ENCODE measurements at regions not wholly inside any gene's neighbourhood (a gene's known extent, or its start where the extent isn't known, plus 50 kb on each side); places are given as distances from the start of the nearest gene placed in this dataset.

- no peak for DNase-seq
Observed at GRCh38 chr2:14235667-14236066, 396.9 kb upstream of the LRATD1 start.

- DNase-seq: no peak
Observed at GRCh38 chr2:14237902-14238301, 394.6 kb upstream of the LRATD1 start.

DNA sequence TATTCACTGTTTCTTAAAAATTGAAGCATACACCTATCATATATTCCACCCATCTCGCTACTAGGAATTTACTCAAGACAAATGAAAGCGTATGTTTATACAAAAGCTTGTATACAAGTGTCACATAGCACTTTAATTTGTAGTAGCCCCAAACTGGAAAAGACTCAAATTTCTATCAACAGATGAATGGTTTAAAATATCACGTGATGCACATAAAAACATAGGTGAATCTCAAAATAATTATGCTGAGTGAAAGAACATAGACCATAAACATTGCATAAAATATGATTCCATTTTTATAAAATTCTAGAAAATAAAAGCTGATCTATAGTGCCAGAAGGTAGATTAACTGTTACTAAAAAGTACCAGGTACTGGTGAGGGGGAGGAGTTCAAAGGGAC, 392.9 kb upstream of the LRATD1 start:
- DNase-seq: no peak

DNA sequence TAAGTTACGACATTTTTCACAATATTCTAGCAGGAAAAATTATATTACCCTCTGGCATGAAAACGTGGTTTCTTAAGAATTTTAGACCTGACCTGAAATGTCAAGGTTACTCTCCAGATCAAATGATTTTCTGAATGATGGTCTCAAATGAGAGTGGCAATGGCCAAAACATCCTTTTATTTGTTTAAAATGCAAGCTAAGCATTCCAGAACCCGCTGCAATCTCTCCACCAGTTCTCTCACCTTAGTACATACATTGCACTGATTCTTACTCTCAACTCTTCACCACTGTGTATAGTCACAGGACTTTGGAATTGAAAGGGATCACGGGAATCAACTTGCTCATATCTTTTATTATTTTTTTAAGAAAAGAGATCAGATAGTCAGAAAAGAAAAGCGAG, 391.6 kb upstream of the LRATD1 start:
- no peak for DNase-seq

GRCh38 chr2:14245901-14246300, 386.6 kb upstream of the LRATD1 start:
- no peak for DNase-seq

DNA sequence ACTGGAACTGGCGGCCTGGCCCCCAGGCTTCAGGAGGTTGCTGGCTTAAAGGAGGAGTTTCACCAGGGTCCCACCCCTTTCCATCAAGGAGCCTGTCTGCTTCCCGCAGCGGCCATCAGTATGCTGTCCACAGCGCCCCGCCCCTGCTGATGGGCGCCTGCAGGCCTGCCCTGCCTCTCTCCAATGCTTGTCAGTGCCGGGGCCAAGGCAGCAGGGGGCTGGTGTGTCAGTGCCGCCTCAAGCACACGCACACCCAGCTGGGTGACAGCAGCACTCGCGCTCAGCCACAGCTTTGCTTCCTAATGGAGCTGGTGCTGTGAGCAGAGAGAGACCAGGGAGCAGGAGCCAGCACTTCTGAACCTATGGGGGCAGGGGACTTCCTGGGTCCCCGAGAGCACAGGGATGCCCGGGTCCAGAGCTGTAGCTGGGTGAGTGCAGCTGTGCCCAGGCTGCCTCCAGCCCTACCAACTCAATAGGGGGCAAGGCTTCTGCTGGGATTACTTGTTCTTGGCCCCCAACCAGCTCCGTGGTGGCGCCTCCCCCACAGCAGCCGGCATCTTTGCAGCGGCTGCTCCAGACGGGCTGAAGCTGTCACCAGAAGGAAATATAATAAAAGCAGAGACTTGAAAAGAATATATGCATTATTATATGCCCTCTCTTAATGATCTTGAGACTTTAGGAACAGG, 377.2 kb upstream of the LRATD1 start:
- no peak for DNase-seq

DNA sequence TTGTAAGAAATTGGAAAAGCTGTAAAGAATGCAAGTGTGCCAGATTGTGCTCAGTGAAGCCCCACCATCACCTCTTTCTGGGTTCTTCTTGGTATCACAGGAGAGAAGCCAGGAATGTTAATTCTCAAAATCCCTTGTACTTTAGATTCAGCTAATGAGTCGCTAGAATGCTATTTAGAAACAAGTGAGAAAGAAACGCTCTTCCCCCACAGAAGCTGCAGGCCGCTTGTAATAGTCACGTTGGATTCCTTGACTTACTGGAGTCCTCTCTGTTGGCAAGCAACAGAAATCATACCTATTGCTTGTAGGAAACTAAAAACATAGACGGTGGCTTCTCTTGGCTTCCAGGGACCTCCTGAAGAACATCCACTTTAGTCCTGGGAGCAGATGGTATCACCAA, 375.6 kb upstream of the LRATD1 start:
- DNase-seq: no peak

DNA sequence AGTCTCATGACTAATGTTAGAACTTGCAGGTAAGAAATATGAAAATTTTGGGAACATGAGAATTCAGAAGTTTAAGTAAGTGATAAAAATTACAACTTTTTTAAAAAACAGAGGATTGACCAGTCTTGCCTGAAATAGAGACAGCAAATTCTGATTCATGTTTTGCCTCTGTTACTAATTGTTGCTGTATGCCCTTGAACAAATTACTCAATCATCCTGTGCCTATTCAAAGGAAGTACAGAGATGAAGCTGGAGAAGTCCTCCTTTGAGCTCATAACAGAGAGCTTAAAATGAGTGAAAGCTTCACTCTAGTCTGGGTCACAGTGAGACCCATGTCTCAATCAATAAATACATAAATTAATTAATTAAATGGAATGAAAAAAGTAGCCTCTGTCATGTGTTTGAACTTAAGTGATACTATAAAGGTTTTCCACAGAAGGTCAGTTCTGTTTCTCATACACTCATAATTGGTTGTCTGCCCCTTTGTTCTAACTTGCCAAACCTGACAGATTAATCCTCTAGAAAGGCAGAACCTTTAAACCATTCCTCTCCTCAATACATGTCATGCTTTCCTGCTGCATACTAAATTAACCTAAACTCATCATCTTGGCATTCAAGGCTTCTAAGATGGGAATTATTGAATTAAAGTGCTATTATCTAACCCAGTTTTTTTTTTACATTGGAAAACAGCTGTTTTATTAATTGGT, 374.6 kb upstream of the LRATD1 start:
- DNase-seq: no peak

DNA sequence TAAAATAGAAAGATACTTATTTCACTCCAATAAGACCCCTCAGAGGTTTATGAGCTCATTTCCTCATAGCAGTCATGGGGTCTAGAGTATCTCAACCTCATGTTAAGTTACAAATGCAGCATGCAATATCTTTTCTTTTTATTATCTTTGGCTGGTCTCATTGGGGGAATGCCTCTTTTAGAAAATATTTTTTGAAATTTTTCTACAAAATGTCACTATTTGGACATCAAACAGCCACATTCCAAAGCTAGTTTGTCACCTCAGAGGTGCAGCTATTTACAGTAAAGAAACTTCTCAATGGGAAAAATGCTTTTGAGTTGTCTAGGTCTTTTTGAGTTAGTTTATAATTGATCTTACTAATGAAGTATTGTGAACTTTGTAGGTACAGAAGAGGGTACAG, 370.7 kb upstream of the LRATD1 start:
- no peak for DNase-seq

GRCh38 chr2:14263053-14263452, 369.5 kb upstream of the LRATD1 start:
- DNase-seq: no peak

GRCh38 chr2:14270036-14270582, 362.4 kb upstream of the LRATD1 start:
- DNase-seq: no peak

GRCh38 chr2:14272396-14273075, 360.0 kb upstream of the LRATD1 start:
- no peak for DNase-seq

DNA sequence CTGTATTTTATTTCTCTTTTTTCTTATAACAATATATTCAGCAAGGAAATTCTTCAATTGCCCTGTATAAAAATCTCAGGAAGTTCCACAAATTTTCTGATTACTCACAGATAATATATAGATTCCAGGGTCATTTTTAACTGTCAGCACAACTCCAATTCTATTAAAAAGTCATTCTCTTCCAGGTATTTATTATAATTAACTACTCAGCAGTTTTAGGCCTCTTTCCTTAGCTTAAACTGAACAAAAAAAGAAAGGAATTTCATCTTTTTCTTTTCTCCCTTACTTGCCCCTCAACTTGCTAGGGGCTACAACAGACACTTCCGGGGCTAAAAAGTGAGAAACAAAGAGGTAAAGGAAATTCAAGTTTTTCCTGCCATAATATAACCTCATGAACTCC, 358.9 kb upstream of the LRATD1 start:
- DNase-seq: no peak

DNA sequence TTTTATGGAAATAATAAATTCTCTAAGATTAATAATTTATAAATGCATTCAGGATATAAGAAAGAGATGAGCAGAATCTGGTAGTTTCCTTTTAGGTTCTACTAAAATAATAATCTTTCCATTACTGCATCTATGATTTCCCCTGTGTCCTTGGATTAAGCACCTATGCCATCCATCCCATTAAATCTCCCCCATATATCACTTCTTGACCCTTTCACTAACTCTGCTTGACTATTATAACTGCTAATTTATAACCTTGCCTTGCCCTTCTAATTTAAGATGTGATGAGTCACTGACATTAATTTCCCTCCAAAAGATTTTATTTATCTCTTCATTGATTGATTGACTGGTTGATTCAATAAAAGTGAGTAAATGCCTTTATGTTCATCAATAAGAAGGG, 348.3 kb upstream of the LRATD1 start:
- no peak for DNase-seq

DNA sequence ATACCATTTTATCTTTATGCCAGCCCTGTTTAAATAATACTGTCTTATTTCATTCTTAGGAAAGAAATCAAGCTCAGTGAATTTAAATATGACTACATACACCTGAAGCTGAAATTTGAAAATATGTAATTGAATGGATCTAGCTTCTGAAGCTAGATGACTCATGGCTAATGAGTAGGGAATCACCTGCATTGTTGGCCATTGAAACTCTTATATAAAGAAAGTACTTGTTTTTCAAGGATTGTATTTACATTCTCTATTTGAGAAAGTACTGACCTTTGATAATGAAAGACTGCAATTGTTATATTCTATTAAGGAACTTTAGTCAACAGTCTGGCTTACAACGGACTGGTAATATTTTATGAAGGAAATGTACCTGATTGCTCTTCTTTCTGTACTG, 346.7 kb upstream of the LRATD1 start:
- no peak for DNase-seq

DNA sequence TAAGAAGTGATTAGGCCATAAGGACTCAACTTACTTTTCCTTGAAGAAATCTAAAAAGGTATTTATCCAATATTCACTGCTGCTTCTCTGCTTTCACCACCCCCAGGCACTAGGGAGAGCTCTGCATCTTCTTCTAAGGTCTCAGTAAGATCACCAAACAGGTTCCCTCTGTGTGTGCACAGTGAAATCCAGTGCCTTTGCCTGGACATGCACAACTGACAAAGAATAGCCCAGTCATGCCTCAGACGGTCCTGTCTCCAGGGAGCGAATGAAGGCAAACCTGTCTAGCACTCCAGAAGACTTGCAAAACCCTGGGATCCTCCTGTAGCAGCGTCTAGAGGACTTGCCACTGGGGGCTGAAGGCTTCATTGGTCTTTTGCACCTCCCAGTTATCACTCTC, 344.5 kb upstream of the LRATD1 start:
- no peak for DNase-seq

DNA sequence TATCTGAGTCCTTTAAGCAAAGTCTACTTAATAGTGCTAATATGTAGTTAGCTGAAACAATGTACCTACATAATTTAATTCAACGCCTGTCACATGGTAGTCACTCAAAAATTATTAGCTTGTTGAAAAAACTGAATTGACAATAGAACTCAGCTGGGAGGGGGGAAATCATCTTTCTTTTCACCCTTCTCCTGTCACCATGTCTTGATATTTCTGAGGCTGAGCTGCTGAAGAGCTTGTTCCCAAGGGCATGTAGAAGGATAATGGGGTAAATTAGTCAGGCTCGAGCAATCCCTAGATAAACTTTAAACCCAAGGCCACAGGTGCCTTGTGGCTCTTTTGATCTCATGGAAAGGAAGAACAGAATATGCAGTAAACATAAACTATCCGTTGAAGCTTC, 339.6 kb upstream of the LRATD1 start:
- no peak for DNase-seq

- DNase-seq: no peak
Observed at GRCh38 chr2:14297340-14297739, 335.2 kb upstream of the LRATD1 start.

GRCh38 chr2:14297906-14298305, 334.6 kb upstream of the LRATD1 start:
- no peak for DNase-seq

- no peak for DNase-seq
Observed at GRCh38 chr2:14301331-14301730, 331.2 kb upstream of the LRATD1 start.

GRCh38 chr2:14303366-14304115, 329.0 kb upstream of the LRATD1 start:
- no peak for DNase-seq

DNA sequence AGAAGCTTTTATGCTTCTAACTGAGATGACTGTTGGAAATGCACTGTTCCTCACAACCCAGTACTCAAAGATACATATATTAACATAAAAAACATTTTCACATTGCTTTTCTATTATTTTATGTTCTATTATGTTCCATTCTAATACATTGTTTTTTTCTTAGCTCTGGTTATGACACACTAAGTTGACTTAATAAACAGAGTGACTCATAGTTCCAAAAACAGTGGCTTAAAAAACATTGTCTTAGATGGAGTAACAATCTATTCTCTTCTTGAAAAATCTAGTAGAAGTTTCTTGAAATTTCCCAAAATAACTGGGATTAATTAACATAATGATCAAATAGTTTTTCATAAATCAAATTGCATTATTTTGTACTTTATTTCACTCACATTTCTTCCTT, 328.2 kb upstream of the LRATD1 start:
- DNase-seq: no peak

DNA sequence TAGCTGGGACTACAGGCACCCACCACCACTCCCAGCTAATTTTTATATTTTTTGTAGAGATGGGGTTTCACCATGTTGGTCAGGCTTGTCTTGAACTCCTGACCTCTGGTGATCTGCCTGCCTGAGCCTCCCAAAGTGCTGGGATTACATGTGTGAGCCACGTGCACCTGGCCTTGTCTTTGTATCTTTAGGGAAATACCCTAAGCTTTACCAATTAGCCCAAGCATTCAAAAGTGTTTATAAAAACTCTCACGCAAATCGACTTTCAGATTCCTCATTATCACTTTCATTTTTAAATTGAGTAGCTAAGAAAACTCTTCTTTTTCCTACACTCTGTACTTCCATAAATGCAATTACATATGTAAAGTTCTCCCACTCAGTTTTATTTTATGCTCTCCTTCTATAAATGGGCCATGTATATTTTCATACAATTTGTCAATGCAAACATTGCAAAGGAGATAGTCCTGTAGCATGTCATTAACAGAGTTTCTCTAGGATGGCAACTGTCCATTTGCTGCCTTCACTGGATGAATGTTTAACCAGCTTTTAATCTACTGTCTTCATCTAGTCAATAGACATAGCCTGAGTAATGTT, 326.2 kb upstream of the LRATD1 start:
- DNase-seq: no peak

Measured in stimulated activated naive CD4-positive, alpha-beta T cell treated with Interleukin-2 at 50 U/mL for 16 hours (primary cell).